GM19351 (cell line): ENCODE measurements at regions not wholly inside any gene's neighbourhood (a gene's known extent, or its start where the extent isn't known, plus 50 kb on each side); places are given as distances from the start of the nearest gene placed in this dataset.

Experiments used
- ATAC-seq: cut with Tn5 transposase; IDR thresholded peaks from one replicate; pipeline ENCODE4 v1.9.1; 2021; ENCODE audit warnings: mild to moderate bottlenecking, moderate library complexity; ENCODE audit not compliant: unreplicated experiment

DNA sequence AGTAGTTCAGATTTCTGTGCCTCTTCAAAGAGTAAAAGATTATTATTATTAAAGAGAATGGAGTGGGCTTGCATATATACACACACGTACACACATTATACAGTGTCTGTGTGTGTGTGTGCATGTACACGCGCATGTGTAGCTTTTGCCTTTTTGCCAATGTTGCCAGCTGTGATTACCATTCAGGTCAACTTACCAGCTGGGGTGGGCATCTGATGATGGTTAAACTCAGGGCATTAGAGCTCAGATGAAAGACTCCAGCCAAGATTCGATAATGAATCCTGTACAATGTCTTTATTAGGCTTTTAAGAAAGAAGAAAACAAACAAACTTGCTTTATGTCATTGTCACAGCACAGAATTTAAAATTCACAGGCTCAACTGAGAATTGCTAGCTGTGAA, 296.5 kb upstream of the DMAC1 start:
- ATAC-seq = no peak

DNA sequence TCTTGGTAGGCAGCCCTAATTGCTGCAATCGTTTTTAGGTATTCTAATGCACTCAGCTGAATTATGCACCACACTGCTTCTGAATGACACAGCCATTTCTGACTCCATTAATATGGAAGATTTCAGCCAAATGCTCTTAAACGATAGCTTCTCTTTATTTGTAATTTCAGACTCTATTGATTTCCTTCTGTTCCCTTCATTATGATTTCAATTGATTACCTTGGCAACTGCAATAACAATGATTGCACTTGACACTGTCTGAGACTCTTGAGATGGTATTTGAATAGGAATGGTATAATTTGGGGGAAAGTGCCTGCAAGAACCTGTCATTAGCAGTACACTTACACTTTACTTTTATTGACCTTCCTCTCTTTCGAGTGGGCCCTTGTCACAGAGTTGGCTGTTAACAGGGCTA, 296.1 kb upstream of the DMAC1 start:
- no peak for ATAC-seq

DNA sequence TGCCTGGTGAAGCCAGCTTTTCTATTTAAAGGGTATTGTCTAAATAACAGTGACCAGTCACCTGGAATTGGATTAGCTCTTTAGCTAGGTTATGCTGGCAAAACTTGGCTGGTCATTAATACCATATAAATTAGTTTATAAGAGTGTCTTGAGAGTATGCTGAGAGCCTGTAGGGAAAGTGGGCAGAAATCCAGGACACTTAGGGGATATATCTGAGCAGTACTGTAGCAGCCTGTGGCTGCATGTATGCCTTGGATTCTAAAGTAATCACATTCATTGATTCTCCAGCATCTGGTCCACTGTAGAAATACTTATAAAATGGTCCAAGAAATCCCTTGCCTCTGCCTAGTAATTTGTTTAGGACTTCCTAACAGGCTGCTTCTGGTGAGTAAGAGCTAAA, 288.9 kb upstream of the DMAC1 start:
- ATAC-seq = no peak

DNA sequence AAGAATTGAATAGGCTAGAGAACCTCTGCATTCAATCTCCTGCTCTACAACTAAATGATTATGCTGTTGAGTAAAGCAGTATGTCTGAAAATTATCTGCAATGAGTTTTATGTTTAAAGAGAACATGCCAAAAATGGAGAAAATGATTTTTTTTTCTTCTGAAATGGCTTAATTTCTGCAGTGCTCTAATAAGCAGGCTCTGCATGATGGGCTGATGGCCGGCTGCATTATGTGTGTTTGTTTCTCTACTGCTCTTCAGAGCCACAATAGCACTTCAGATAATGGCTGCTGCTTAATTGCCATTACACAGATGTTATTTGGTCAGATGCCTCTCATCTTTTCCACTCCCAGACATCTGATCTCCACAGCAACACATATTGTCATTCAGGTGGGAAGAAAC, 286.4 kb upstream of the DMAC1 start:
- no peak for ATAC-seq

DNA sequence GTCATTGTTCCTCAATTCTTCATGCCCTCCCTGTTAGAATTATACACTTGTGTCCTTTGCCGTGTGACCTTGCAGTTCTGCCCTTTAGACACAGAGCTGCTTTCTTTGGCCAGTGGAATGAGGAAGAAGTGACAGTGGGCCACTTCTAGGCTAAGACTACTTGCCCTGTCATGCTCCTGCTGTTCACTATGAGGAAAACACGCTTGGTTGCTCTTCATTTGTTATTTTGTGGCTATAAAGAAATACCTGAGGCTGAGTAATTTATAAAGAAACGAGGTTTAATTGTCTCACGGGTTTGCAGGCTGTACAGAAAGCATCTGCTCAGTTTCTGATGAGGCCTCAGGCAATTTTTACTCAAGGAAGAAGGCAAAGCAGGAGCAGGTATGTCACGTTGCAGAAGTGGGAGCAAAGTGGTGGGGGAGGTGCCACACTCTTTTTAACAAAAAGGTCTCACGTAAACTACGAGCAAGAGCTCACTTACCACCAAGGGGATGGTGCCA, 279.1 kb upstream of the DMAC1 start:
- no peak for ATAC-seq

DNA sequence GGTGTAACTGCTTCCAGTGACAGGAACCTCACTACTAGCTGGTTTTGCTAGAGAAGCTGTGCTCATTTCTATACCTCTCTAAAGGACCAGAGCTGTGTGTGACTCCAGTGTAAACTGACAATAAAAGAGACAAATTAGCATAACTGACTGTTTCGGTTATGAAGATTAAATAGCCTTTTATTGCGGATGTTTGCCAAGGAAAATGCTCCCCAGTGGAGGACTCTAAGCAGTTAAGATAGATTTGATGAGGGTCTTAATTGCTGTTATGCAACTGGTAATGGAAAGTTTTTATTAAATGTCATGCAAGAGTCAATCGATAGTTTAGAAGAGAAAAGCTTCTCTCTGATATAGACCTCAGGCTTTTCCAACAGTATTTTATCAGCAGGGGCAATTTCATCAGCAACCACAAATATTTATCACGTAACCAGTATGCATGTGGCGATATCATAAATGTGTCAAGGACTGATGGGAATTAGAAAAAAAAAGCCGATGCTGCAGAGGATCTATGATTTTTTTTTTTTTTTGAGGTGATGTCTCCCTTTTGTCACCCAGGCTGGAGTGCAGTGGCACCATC, 275.2 kb upstream of the DMAC1 start:
- ATAC-seq = no peak

DNA sequence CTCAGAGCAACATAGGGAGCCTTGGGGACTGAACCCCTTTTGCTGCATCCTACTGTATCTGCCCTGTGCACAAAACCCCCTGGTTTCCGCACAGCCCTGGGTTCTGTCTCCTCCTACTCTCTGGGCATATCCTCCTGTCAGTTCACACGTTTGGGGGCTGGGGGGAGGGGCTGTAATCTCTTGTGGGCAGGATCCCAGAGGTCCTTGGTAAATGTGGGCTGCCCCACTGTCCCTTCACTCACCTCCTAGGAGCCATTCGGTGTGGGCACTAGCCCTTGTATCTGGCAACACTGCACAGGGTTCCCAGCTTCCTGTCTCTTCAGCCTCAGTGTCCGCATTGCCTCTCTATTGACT, 271.8 kb upstream of the DMAC1 start:
- ATAC-seq = no peak

DNA sequence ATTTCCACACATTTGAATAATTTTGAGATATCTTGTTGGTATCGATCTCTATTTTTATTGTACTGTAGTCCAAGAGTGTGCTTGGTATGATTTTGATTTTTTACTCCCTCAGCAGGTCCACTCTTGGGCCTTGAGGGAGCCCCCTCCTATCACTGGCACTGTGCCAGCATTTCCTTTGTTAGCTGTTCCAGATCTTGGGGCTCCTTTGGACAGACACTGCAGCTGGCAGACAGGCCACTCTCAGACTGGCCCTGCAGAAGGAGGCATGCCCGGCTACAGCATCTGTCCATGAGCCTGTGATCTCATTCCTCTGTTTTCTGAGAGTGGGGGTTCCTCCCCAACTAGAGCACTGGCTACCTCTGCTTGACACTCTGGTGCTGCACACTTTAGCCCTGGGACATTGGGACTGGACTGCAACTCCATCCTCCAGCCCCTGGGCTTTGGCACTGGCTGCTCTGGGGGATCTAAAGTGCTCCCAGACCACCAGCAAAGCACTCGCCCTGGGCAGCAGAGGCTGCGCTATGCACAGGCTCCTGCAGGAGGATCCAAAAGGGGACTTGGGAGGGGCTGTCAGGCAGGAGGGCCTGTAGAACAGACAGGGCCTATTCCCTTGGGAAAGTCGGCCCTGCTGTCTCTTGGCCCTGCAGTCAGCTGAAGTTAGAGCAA, 271.3 kb upstream of the DMAC1 start:
- no peak for ATAC-seq

DNA sequence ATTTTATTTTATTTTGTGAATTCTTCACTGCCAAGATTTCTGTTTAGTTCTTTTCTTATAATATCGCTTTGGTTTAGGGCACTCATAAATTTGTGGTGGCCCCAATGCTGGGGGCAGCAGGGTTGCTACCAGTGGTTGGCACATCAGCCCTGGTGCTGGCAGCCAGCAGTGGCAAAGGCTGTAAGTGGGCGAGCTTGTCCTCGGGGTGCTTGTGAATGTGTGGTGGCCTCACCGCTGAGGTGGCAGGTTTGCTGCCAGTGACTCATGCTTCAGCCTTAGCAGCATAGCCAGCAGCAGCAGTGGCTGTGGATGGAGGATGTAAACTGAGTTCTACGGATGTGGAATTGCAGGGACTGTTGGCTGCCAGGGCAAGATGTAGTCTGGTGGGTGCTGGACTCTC, 262.9 kb upstream of the DMAC1 start:
- no peak for ATAC-seq

DNA sequence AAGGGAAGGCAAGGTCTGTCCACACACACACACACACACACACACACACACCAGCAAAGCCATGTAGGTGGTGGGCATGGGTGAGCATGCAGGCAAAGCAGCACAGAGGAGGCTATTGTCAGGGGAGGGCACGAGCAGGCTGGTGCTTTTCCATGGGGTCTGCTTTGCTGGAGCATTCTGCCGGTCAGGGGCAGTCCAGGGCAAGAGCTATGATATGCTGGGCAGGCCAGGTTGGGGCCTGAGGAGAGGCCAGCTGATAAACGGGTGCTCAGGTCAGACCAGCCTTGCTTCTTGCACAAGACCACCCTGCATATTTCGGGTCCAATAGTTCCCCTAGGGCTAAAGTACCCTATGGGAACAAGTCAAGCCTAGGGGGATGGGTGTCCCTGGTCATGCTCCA, 253.9 kb upstream of the DMAC1 start:
- no peak for ATAC-seq

DNA sequence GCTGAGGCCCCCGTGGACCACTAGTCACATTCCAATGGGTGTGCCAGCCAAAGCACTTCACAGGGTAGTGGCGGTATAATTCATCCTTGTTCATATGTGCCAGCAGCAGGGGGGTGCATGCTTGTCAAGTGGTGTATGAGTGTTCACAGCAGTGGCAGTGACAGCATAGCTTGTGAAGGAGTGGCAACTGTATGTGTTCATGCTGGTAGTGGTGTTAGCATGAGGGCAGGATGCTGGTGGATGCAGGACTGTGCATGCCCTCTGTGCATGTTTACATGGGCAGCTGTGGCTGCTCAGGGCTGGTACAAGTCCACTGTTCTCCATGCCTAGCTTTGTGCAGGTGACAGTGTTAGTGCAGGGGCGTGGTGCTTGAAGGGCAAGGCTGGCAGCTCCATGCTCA, 253.4 kb upstream of the DMAC1 start:
- ATAC-seq = no peak

DNA sequence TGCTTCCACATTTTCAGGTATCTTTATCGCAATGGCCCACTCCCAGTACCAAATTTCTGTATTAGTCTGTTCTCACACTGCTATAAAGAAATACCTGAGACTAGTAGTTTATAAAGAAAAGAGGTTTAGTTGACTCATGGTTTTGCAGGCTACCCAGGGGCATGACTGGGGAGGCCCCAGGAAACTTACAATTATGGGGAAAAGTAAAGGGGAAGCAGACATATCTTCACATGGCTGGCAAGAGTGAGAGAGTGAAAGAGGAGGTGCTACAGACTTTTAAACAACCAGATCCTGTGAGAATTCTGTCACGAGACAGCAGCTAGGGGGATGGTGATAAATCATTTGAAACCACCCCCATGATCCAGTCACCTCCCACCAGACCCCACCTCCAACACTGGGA, 238.2 kb upstream of the DMAC1 start:
- no peak for ATAC-seq

DNA sequence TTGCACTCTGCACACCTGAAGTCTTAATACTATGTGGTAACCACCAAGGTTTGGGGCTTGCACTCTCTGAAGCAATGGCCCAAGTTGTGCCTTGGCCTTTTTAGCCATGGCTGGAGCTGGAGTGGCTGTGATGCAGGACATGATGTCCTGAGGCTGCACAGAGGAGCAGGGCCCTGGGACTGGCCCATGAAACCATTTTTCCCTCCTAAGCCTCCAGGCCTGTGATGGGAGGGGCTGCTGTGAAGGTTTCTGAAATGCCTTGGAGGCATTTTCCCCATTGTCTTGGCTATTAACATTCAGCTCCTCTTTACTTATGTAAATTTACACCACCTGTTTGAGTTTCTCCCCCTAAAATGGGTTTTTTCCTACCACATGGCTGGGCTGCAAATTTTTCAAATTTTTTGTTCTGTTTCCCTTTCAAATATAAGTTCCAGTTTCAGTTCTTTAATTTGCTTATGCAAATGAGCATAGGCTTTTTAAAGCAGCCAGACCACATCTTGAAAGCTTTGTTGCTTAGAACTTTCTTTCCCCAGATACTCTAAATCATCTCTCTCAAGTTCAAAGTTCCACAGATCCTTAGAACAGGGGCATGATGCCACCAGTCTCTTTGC, 237.4 kb upstream of the DMAC1 start:
- ATAC-seq = no peak

DNA sequence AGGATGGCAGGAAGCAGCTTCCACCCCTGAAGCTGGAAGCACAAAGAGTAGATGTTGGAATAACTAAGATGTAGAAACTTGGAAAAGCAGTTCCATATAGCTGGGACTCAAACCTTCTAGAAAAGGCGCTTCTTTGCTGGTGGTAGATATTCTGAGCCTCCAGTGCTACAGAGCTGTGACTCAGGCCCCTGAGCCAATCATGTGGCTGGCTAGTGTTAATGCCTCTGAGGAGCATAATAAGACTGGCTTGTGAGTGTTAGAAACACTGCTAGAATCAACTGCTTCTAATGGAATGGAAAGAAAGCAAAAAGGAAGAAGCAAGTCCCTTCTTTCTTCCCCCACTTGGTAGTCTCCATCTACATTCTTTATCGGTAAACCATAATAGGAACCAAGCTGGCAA, 234.2 kb upstream of the DMAC1 start:
- no peak for ATAC-seq

DNA sequence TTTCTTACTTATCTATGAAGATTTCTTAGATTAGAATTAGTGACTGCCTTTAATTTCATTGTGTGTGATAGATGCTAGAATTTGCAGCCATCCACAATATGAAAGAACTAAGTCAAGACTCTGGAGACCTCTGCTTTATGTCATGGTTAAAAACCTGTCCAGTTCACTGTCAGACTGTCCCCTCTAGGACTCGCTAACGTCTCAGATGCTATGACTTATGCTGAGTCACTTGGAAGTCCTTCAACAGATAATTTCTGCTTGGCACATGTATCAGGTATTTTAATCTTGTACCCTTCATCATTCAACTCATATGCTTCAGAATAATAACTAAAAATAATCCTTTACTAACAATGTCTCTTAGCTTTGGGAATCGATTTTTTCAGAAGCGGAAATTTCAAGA, 230.5 kb upstream of the DMAC1 start:
- ATAC-seq = no peak

DNA sequence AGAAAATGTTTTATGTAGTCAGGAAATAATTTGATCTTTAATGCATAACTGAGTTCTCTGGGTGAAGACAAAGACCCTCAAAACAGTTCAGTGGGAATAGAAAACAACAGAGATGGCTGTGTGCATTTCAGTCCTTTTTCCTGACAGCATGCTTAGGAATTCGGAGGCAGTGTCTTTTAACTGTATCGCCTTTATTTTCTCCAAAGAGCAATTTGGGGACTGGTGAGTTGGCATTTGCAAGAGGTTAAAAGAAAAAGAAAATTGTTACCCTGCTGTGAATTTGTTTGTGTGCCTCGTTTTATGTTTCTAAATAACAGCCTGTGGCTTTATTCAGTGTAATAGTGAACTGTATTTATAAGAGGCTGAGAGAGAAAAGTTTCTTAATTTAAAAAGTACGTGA, 227.8 kb upstream of the DMAC1 start:
- ATAC-seq = no peak

DNA sequence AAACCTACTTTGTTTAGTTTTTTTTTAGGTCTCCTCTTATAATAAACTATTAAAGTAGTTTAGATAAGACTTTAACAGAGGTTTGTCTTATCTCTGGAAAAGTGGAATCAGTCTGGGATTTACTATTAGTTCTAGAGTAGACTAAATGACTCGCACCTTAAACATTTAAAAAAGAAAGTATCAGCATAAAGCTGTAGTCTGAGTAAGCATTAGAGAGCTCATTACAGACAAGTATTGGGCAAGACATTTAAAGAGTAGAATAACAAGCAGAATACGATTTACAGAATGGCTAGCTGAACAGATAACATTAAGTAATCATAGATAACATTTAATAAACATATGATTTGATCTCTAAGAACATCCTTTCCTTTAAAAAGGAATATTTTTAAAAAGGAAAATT, 226.0 kb upstream of the DMAC1 start:
- no peak for ATAC-seq

DNA sequence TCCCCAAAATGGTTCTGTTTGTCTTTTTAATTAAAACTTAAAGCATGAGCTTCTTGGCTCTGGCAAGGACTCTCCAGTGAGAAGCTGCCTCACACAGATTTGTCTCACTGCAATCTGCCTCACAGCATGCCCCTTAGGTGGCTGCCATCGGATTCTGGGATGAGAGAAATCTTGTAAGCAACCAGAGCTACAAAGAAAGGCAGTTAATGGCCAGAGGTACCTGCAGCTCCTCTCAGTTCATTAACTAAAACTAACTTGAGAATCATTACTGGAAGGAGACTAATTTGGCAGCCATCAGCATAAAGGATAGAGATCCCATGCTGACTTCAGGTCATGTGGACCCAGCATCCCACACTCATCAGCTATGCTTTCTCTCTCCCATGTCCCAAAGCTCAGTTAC, 220.6 kb upstream of the DMAC1 start:
- no peak for ATAC-seq

DNA sequence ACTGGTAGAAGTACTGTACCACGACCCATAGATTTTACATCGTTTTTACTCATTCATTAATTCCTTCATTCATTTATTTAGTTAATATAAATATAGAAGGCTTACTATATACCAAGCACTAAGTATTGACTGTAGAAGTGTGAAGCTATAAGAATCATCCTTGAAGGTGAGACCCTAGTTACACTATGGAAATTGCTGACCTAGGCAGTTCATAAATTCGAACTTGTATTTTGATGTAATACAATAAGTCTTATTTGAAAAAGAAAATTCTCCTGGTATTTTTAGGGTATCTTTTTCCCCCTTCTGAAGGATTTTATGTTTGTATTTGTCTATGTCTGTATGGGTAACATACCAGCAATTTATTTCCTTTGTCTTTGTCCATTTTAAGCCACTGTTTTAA, 220.1 kb upstream of the DMAC1 start:
- no peak for ATAC-seq

DNA sequence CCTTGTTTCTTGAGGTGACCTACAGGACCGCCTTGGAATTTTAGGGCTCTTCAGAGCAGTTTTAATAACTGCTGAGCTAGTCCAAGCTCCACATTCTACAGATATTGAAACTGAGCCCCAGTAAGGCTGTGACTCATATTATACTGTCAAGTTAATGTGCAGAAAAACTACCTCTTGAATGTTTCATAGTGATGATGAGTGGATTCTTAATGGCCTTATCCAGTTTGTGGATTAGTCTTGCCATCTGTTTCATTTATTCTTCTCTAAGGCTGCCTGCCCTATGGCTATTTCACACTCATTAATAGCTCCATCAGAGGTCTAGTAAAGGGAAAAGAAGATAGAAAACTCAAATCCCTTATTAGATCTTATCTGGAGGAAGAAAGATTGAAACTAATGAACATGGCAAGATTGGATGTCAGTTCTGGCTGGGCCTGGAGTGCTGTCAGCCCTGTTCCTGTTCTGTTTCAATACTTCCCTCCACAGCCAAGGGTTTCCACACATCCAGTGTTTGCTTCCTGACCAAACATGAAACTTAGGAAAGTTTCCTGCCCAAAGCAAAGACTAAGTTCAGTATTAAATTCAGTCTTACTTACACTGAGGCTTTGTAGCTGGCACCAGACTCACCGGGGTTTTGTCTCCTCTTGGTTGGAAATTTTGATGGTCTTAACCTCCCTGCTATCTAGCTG, 215.6 kb upstream of the DMAC1 start:
- ATAC-seq = no peak

DNA sequence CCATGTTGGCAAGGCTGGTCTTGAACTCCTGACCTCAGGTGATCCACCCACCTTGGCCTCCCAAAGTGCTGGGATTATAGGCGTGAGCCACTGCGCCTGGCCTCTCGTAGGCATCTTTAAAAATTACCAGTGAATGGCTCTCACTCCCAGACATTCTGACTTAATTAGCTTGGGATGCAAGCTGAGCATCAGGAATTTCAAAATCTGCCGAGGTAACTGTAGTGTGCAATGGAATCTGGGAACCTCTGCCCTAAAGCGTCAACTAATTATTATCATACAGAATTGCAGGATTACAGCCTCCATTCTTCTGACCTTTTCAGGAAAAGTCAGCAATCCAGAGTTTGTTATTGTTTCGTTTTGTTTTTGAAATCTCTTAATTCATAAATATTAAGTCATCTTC, 213.4 kb upstream of the DMAC1 start:
- ATAC-seq = no peak

DNA sequence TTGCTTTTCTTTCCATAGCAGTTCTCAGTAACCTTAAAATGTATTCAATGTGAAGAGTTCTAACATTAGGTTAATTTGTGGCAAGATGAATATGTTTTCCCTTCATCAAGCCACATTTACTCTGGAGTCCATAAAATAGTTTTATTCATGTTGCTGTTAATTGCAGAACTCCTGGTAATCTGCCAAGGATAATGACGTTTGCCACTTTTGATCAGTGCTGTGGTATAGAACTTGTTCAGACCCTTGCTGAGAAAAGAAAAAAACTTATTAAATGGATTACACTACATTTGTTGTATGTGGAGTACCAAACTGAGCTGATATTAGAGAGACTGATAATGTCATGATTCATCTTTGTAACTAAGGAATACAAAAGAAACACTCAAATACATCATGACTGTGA, 212.4 kb upstream of the DMAC1 start:
- no peak for ATAC-seq
